ENCODE measurements at regions not wholly inside any gene's neighbourhood (a gene's known extent, or its start where the extent isn't known, plus 50 kb on each side); places are given as distances from the start of the nearest gene placed in this dataset.
"Not testable (repeated sequence)": the region's sequence is repeated elsewhere in the genome, so short reads cannot be mapped to it uniquely, and the experiment has no call there.

DNA sequence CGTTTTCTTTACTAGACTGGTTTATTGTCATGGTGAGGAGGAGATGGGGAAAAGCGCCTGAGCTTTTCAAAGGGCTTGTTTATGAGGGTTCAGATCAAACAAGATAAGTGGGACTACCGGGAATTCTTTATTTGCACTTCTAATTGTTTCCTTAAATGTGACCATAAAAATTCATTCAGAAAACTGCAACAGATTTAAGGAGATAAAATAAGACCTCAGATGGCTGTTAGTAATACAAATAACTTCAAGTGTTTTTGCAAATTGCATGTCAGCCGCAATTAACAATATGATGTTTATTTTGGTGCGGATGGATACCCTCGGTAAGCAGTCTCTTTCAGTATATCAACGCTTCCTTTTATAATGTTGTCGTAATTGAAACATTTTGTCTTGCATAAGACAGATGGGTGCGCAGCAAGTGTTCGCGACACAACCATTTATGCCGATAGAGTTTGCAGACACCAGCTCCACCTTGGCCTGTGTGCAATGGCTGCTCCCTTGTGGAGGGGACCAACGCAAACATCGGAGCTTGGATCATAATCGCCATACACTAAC is 151.0 kb downstream of the C4orf33 start:
- Histone ChIP-seq H3K4me3 (ENCODE audit: low read depth in 1 of 2, low read length in 2 of 2) (no peak overlapping the region), H3K9ac (ENCODE audit: low read depth in 1 of 2, low read length in 2 of 2) (no peak overlapping the region), H3K27me3 (ENCODE audit: control insufficient read depth in 1 of 2, insufficient read depth in 2 of 2, low read length in 2 of 2) (no peaks in the 10 kb centered on the region)

DNA sequence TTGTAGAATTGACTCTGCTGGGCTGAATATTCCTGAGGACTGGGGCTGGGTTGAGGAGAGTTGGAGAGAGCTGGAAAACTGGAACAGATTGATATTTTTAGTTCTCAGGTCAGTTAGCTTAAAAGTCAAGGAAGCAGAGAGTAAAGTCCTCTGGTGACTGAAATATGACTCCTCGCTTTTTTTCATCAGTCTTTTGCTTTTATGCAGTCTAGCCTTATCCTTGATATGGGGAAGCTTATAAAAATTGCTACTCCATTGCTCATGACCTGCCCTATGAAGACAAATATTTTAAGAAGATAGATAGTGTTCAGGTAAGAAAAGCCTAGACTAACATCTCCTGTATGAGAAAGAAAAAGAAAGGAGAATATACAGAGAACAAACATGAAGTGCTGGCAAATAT is 152.7 kb downstream of the C4orf33 start:
- Histone ChIP-seq H3K27ac (ENCODE audit: low read depth, low read length) (no peak overlapping the region), H3K4me3 (ENCODE audit: low read depth in 1 of 2, low read length in 2 of 2) (no peak overlapping the region), H3K4me1 (ENCODE audit: control insufficient read depth in 1 of 2, insufficient read depth in 2 of 2, low read length in 2 of 2) (no peaks in the 10 kb centered on the region), H3K9me3 (ENCODE audit: control insufficient read depth in 1 of 2, low read length in 2 of 2) (no peaks in the 10 kb centered on the region), H3K36me3 (ENCODE audit: control insufficient read depth in 1 of 2, insufficient read depth in 2 of 2, low read length in 2 of 2) (no peaks in the 10 kb centered on the region), H3K9ac (ENCODE audit: low read depth in 1 of 2, low read length in 2 of 2) (no peak overlapping the region), H3K27me3 (ENCODE audit: control insufficient read depth in 1 of 2, insufficient read depth in 2 of 2, low read length in 2 of 2) (no peaks in the 10 kb centered on the region)

More for the DNA sequence above, 151.0 kb downstream of the C4orf33 start:
- H3K4me1 ChIP-seq (ENCODE audit: control insufficient read depth in 1 of 2, insufficient read depth in 2 of 2, low read length in 2 of 2): no peaks in the 10 kb centered on the region
- no peaks in the 10 kb centered on the region for H3K9me3 ChIP-seq (ENCODE audit: control insufficient read depth in 1 of 2, low read length in 2 of 2)
- H3K27ac ChIP-seq (ENCODE audit: low read depth, low read length): no peak overlapping the region
- H3K36me3 ChIP-seq (ENCODE audit: control insufficient read depth in 1 of 2, insufficient read depth in 2 of 2, low read length in 2 of 2): no peaks in the 10 kb centered on the region

DNA sequence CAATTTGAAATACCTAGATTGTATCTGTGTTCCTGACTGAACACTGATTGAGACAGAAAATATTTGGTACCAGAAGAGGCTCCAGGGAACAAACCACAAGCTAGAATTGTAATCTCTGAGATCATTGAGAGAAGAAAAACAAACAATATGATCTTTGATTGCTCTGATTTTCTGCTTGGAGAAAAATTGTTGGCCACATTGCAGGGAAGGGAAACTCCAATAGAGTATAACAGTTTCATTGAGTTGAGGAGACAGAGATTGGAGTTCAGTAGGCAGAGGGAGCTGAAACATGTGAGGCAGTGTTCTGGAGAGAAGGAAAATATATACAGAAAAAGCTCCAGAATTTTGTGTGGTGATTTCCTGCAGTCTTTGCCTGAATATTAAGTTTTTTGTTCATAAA is 158.2 kb downstream of the C4orf33 start:
- Histone ChIP-seq H3K36me3 (ENCODE audit: control insufficient read depth in 1 of 2, insufficient read depth in 2 of 2, low read length in 2 of 2) (no peaks in the 10 kb centered on the region), H3K27ac (ENCODE audit: low read depth, low read length) (no peak overlapping the region), H3K4me3 (ENCODE audit: low read depth in 1 of 2, low read length in 2 of 2) (no peak overlapping the region), H3K27me3 (ENCODE audit: control insufficient read depth in 1 of 2, insufficient read depth in 2 of 2, low read length in 2 of 2) (no peaks in the 10 kb centered on the region), H3K9me3 (ENCODE audit: control insufficient read depth in 1 of 2, low read length in 2 of 2) (no peaks in the 10 kb centered on the region), H3K9ac (ENCODE audit: low read depth in 1 of 2, low read length in 2 of 2) (no peak overlapping the region), H3K4me1 (ENCODE audit: control insufficient read depth in 1 of 2, insufficient read depth in 2 of 2, low read length in 2 of 2) (no peaks in the 10 kb centered on the region)

DNA sequence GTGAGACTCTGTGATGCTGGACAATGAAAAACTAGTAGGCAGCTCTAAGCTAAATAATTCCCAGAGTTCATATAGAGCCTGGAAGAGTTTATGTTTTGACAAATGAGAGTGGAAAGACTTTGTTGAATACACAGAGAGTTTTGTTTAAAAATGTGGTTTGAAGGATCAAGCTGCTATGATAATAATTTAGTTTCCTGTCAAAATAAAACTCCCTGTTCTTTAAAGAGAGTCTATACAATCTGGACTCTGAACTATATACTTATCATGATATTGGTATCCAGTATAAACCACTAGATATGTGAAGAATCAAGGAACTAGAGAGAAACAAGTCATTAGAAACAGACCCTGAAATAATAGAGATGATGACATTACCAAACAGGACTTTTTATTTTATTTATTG is 158.6 kb downstream of the C4orf33 start:
- Histone ChIP-seq H3K9me3 (ENCODE audit: control insufficient read depth in 1 of 2, low read length in 2 of 2) (no peaks in the 10 kb centered on the region), H3K4me3 (ENCODE audit: low read depth in 1 of 2, low read length in 2 of 2) (no peak overlapping the region), H3K27me3 (ENCODE audit: control insufficient read depth in 1 of 2, insufficient read depth in 2 of 2, low read length in 2 of 2) (no peaks in the 10 kb centered on the region), H3K9ac (ENCODE audit: low read depth in 1 of 2, low read length in 2 of 2) (no peak overlapping the region), H3K4me1 (ENCODE audit: control insufficient read depth in 1 of 2, insufficient read depth in 2 of 2, low read length in 2 of 2) (no peaks in the 10 kb centered on the region), H3K36me3 (ENCODE audit: control insufficient read depth in 1 of 2, insufficient read depth in 2 of 2, low read length in 2 of 2) (no peaks in the 10 kb centered on the region), H3K27ac (ENCODE audit: low read depth, low read length) (no peak overlapping the region)

DNA sequence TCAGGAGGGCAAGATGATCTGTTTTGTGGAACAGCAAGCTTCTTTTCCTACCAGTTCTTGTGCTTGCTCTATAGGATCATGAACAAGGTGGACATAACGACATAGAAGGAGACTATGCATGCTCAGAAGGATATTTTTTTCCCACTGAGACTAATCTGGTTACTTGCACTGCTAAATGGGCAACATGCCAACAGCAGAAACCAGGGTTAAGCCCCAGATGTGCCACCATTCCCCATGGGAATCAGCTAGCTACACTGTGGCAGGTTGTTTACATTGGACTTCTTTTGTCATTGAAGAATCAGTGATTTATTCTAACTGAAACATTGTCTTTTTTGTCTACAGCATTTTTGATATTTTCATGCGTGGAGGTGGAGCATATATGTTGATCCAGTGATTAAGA is 165.6 kb downstream of the C4orf33 start:
- no peaks in the 10 kb centered on the region for H3K9me3 ChIP-seq (ENCODE audit: control insufficient read depth in 1 of 2, low read length in 2 of 2)
- H3K27me3 ChIP-seq (ENCODE audit: control insufficient read depth in 1 of 2, insufficient read depth in 2 of 2, low read length in 2 of 2): no peaks in the 10 kb centered on the region
- no peak overlapping the region for H3K9ac ChIP-seq (ENCODE audit: low read depth in 1 of 2, low read length in 2 of 2)
- H3K36me3 ChIP-seq (ENCODE audit: control insufficient read depth in 1 of 2, insufficient read depth in 2 of 2, low read length in 2 of 2): no peaks in the 10 kb centered on the region
- no peaks in the 10 kb centered on the region for H3K4me1 ChIP-seq (ENCODE audit: control insufficient read depth in 1 of 2, insufficient read depth in 2 of 2, low read length in 2 of 2)
- H3K4me3 ChIP-seq (ENCODE audit: low read depth in 1 of 2, low read length in 2 of 2): no peak overlapping the region
- no peak overlapping the region for H3K27ac ChIP-seq (ENCODE audit: low read depth, low read length)

DNA sequence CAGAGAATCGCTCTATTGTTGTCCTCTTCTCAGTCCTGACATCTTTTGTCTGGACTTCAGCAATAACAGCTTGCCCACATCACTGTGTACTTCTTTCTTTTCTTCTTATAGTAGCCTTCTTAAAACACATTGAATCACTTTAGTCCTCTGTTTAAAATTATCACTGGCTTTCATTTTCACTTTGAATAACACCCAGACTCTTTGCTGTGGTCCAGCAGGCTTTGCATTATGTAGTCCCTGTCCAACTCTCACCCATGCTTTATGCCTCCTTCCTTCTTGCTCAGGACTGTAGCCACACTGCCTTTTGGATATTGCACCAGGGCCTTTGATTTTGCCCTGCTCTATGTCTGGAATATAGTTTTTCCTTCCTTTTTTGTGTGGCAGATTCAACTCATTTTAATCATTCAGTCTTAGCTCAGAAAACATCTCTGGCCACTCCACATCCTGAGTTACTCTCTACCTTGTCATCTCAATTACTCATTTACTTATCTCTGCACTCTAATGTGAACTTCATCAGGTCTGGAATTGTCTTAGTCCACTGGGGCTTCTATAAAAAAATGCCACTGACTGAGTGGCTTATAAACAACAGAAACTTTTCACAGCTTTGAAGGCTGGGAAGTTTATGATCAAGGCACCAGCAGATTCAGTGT is 168.2 kb downstream of the C4orf33 start:
- H3K9ac ChIP-seq (ENCODE audit: low read depth in 1 of 2, low read length in 2 of 2): no peak overlapping the region
- H3K36me3 ChIP-seq (ENCODE audit: control insufficient read depth in 1 of 2, insufficient read depth in 2 of 2, low read length in 2 of 2): no peaks in the 10 kb centered on the region
- H3K4me1 ChIP-seq (ENCODE audit: control insufficient read depth in 1 of 2, insufficient read depth in 2 of 2, low read length in 2 of 2): no peaks in the 10 kb centered on the region
- H3K4me3 ChIP-seq (ENCODE audit: low read depth in 1 of 2, low read length in 2 of 2): no peak overlapping the region
- H3K27ac ChIP-seq (ENCODE audit: low read depth, low read length): no peak overlapping the region
- no peaks in the 10 kb centered on the region for H3K9me3 ChIP-seq (ENCODE audit: control insufficient read depth in 1 of 2, low read length in 2 of 2)
- H3K27me3 ChIP-seq (ENCODE audit: control insufficient read depth in 1 of 2, insufficient read depth in 2 of 2, low read length in 2 of 2): no peaks in the 10 kb centered on the region

DNA sequence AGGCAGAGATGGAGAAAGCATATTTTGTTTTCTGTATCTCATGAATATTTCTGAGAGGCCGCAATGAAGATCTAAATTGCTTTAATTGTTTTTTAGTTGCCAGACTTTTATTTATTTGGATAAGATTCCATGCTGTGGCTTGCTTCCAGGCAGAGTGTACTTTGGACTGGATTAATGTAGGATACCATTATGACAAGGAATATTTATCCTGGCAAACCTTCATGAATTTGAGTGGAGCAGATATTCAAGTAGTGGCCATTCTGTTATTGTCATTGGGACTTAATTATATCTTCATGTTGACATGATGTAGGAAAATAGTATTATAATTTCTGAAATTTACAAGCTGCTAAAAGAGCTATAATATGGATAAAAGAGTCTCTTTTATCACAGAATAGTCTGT is 182.9 kb downstream of the C4orf33 start:
- Histone ChIP-seq H3K9me3 (ENCODE audit: control insufficient read depth in 1 of 2, low read length in 2 of 2) (no peaks in the 10 kb centered on the region), H3K36me3 (ENCODE audit: control insufficient read depth in 1 of 2, insufficient read depth in 2 of 2, low read length in 2 of 2) (no peaks in the 10 kb centered on the region), H3K27me3 (ENCODE audit: control insufficient read depth in 1 of 2, insufficient read depth in 2 of 2, low read length in 2 of 2) (no peaks in the 10 kb centered on the region)

DNA sequence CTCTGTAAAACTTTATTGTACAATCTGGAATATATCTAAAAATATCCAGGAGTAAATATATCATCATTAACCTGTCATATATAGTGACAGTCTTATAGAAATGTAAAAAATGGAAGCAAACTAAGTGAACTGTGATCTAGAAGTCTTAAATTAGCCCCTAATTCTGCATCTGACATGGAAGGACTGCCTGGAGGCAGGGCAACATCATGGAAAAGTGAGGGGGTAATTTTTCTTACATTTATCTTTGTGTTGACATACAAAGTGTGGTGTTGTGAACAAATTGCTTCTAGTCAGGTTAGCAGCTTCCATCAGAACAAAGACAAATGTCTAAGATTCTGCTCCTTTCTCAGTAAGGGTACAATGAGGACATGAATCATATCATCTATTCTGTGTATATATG is 186.3 kb downstream of the C4orf33 start:
- no peaks in the 10 kb centered on the region for H3K36me3 ChIP-seq (ENCODE audit: control insufficient read depth in 1 of 2, insufficient read depth in 2 of 2, low read length in 2 of 2)
- no peaks in the 10 kb centered on the region for H3K27me3 ChIP-seq (ENCODE audit: control insufficient read depth in 1 of 2, insufficient read depth in 2 of 2, low read length in 2 of 2)
- no peak overlapping the region for H3K9ac ChIP-seq (ENCODE audit: low read depth in 1 of 2, low read length in 2 of 2)
- H3K9me3 ChIP-seq (ENCODE audit: control insufficient read depth in 1 of 2, low read length in 2 of 2): no peaks in the 10 kb centered on the region
- H3K4me3 ChIP-seq (ENCODE audit: low read depth in 1 of 2, low read length in 2 of 2): no peak overlapping the region
- H3K4me1 ChIP-seq (ENCODE audit: control insufficient read depth in 1 of 2, insufficient read depth in 2 of 2, low read length in 2 of 2): no peaks in the 10 kb centered on the region
- H3K27ac ChIP-seq (ENCODE audit: low read depth, low read length): no peak overlapping the region

More for the DNA sequence above, 182.9 kb downstream of the C4orf33 start:
- no peak overlapping the region for H3K27ac ChIP-seq (ENCODE audit: low read depth, low read length)
- no peak overlapping the region for H3K9ac ChIP-seq (ENCODE audit: low read depth in 1 of 2, low read length in 2 of 2)
- H3K4me3 ChIP-seq (ENCODE audit: low read depth in 1 of 2, low read length in 2 of 2): no peak overlapping the region
- H3K4me1 ChIP-seq (ENCODE audit: control insufficient read depth in 1 of 2, insufficient read depth in 2 of 2, low read length in 2 of 2): no peaks in the 10 kb centered on the region

DNA sequence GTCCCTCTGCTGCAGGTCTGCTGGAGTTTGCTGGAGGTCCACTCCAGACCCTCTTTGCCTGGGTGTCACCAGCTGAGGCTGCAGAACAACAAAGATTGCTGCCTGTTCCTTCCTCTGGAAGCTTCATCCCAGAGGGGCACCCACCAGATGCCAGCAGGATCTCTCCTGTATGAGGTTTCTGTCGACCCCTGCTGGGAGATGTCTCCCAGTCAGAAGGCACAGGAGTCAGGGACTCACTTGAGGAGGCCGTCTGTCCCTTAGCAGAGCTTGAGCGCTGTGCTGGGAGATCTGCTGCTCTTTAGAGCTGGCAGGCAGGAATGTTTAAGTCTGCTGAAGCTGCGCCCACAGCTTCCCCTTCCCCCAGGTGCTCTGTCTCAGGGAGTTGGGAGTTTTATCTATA is 196.2 kb downstream of the C4orf33 start:
- H3K4me1 ChIP-seq (ENCODE audit: control insufficient read depth in 1 of 2, insufficient read depth in 2 of 2, low read length in 2 of 2); H3K4me3 ChIP-seq (ENCODE audit: low read depth in 1 of 2, low read length in 2 of 2); H3K9ac ChIP-seq (ENCODE audit: low read depth in 1 of 2, low read length in 2 of 2); H3K27ac ChIP-seq (ENCODE audit: low read depth, low read length); H3K9me3 ChIP-seq (ENCODE audit: control insufficient read depth in 1 of 2, low read length in 2 of 2); H3K36me3 ChIP-seq (ENCODE audit: control insufficient read depth in 1 of 2, insufficient read depth in 2 of 2, low read length in 2 of 2); H3K27me3 ChIP-seq (ENCODE audit: control insufficient read depth in 1 of 2, insufficient read depth in 2 of 2, low read length in 2 of 2): not testable (repeated sequence)

DNA sequence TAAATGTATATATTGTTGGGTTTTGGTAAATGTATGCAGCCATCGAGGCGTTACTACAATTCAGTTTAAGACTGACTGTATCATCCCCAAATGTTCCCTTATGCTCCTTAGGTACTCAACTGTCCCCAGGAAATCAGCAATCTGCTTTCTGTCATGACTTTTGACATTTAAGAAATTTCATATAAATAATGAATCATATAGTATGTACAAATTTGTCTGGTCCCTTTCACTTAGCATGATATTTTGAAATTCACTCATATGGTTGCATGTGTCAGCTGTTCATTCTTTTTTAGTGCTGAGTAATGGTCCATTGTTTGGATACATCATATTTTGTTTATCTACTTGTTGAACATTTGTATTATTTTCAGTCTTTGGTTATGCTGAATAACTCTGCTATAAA is 218.8 kb downstream of the C4orf33 start:
- Histone ChIP-seq H3K27me3 (ENCODE audit: control insufficient read depth in 1 of 2, insufficient read depth in 2 of 2, low read length in 2 of 2) (no peaks in the 10 kb centered on the region), H3K9me3 (ENCODE audit: control insufficient read depth in 1 of 2, low read length in 2 of 2) (no peaks in the 10 kb centered on the region), H3K4me3 (ENCODE audit: low read depth in 1 of 2, low read length in 2 of 2) (no peak overlapping the region), H3K36me3 (ENCODE audit: control insufficient read depth in 1 of 2, insufficient read depth in 2 of 2, low read length in 2 of 2) (no peaks in the 10 kb centered on the region), H3K4me1 (ENCODE audit: control insufficient read depth in 1 of 2, insufficient read depth in 2 of 2, low read length in 2 of 2) (no peaks in the 10 kb centered on the region), H3K27ac (ENCODE audit: low read depth, low read length) (no peak overlapping the region), H3K9ac (ENCODE audit: low read depth in 1 of 2, low read length in 2 of 2) (no peak overlapping the region)
